Neuronal stem cell (in vitro differentiated cells): ENCODE measurements at regions not wholly inside any gene's neighbourhood (a gene's known extent, or its start where the extent isn't known, plus 50 kb on each side); places are given as distances from the start of the nearest gene placed in this dataset.
"Not testable (repeated sequence)": the region's sequence is repeated elsewhere in the genome, so short reads cannot be mapped to it uniquely, and the experiment has no call there.

ENCODE experiments used
- DNase-seq: peaks from one replicate; pipeline ENCODE4 v3.0.0-alpha.2; 2013; ENCODE audit warnings: low spot score
- H2AFZ ChIP-seq: one replicate; pipeline ENCODE4 v1.6.1; 2013; ENCODE audit warnings: mild to moderate bottlenecking, low read length, inconsistent platforms
- H2AK5ac ChIP-seq: 2 replicates; pipeline ENCODE4 v1.6.1; 2013; ENCODE audit warnings: low read depth, mild to moderate bottlenecking, inconsistent platforms, low read length, moderate library complexity, mixed read lengths
- H2BK120ac ChIP-seq: 2 replicates; pipeline ENCODE4 v1.6.1; 2013; ENCODE audit warnings: low read depth, mild to moderate bottlenecking, inconsistent platforms, low read length, moderate library complexity, mixed read lengths
- H2BK12ac ChIP-seq: one replicate; pipeline ENCODE4 v1.6.1; 2013; ENCODE audit warnings: low read length, inconsistent platforms
- H2BK15ac ChIP-seq: 2 replicates; pipeline ENCODE4 v1.6.1; 2013; ENCODE audit warnings: mild to moderate bottlenecking, low read length, inconsistent platforms, mixed read lengths
- H2BK5ac ChIP-seq: one replicate; pipeline ENCODE4 v1.6.1; 2013; ENCODE audit warnings: inconsistent platforms, mild to moderate bottlenecking, low read length, moderate library complexity
- H3K14ac ChIP-seq: one replicate; pipeline ENCODE4 v1.6.1; 2013; ENCODE audit warnings: low read length, inconsistent platforms
- H3K18ac ChIP-seq: 2 replicates; pipeline ENCODE4 v1.6.1; 2013; ENCODE audit warnings: low read length, inconsistent platforms
- H3K23ac ChIP-seq: 2 replicates; pipeline ENCODE4 v1.6.1; 2013; ENCODE audit warnings: low read depth, mild to moderate bottlenecking, mixed read lengths, low read length, inconsistent platforms; ENCODE audit not compliant: poor library complexity
- H3K27ac ChIP-seq: replicated peaks from 3 replicates; pipeline ENCODE4 v1.5.1; 2013; ENCODE audit warnings: low read length, inconsistent platforms
- H3K27me3 ChIP-seq, 3 experiments: 2 replicates each; pipeline ENCODE4 v1.6.1; 2013; ENCODE audit warnings: low read length in 3 of 3, mild to moderate bottlenecking in 2 of 3, inconsistent platforms in 1 of 3, low read depth in 1 of 3, mixed read lengths in 1 of 3, moderate library complexity in 1 of 3; ENCODE audit not compliant: control insufficient read depth in 3 of 3, insufficient read depth in 3 of 3
- H3K36me3 ChIP-seq, 2 donors: replicated peaks in 1 of 2; 2 replicates each; pipeline ENCODE4 v1.6.1; 2013; ENCODE audit warnings: low read length in 2 of 2; ENCODE audit not compliant: control insufficient read depth in 2 of 2, insufficient read depth in 2 of 2
- H3K4ac ChIP-seq: 2 replicates; pipeline ENCODE4 v1.6.1; 2013; ENCODE audit warnings: inconsistent platforms, mild to moderate bottlenecking, low read length, moderate library complexity
- H3K4me1 ChIP-seq, 2 donors: 1 replicate in 1 of 2; 2 replicates in 1 of 2; pipeline ENCODE4 v1.6.1; 2013; ENCODE audit warnings: low read length in 2 of 2, low read depth in 1 of 2; ENCODE audit not compliant: control insufficient read depth in 2 of 2, insufficient read depth in 1 of 2
- H3K4me2 ChIP-seq: one replicate; pipeline ENCODE4 v1.6.1; 2013; ENCODE audit warnings: mild to moderate bottlenecking, low read length, inconsistent platforms; ENCODE audit not compliant: insufficient read depth, poor library complexity, severe bottlenecking
- H3K4me3 ChIP-seq, 2 donors: 2 replicates each; pipeline ENCODE4 v1.5.1; 2013; ENCODE audit warnings: low read length in 2 of 2, mild to moderate bottlenecking in 2 of 2, inconsistent platforms in 1 of 2, moderate library complexity in 1 of 2
- H3K79me1 ChIP-seq: one replicate; pipeline ENCODE4 v1.6.1; 2013; ENCODE audit warnings: low read depth, mild to moderate bottlenecking, inconsistent platforms, low read length, moderate library complexity
- H3K9ac ChIP-seq: one replicate; pipeline ENCODE4 v1.6.1; 2013; ENCODE audit warnings: mild to moderate bottlenecking, low read depth, low read length, inconsistent platforms; ENCODE audit not compliant: poor library complexity
- H3K9me3 ChIP-seq, 2 donors: replicated peaks in 1 of 2; 2 replicates each; pipeline versions ENCODE3 to v1.6.1; 2013; ENCODE audit warnings: low read length in 2 of 2, mild to moderate bottlenecking in 2 of 2, inconsistent platforms in 1 of 2, low read depth in 1 of 2, mixed read lengths in 1 of 2, moderate library complexity in 1 of 2; ENCODE audit not compliant: control insufficient read depth in 2 of 2, insufficient read depth in 1 of 2
- H4K8ac ChIP-seq: one replicate; pipeline ENCODE4 v1.6.1; 2013; ENCODE audit warnings: low read depth, mild to moderate bottlenecking, inconsistent platforms, low read length, moderate library complexity
- H4K91ac ChIP-seq: one replicate; pipeline ENCODE4 v1.6.1; 2013; ENCODE audit warnings: low read length, low read depth, mild to moderate bottlenecking, inconsistent platforms; ENCODE audit not compliant: poor library complexity
- WGBS, 2 donors: extraction: QIAGEN DNeasy Blood & Tissue Kit; methylation state at CpG; one replicate each; pipeline ENCODE4 v1.1.7; 2013; ENCODE audit warnings: missing lambda C conversion rate in 2 of 2, mixed read lengths in 1 of 2; ENCODE audit not compliant: insufficient read length in 2 of 2, insufficient replicate concordance in 1 of 2; ENCODE audit errors: extremely low coverage in 2 of 2; 5-methylcytosine and 5-hydroxymethylcytosine counted together

- no peak overlapping the region for H3K4me3 ChIP-seq
- no peak overlapping the region for H3K23ac ChIP-seq
- H3K9me3 ChIP-seq: no peaks in the 10 kb centered on the region
- no peak overlapping the region for H3K9ac ChIP-seq
- H3K27ac ChIP-seq: no peak overlapping the region
- no peak overlapping the region for H3K4ac ChIP-seq
- no CpG with 5 or more reads among the region's 6 CpGs for WGBS, 2 donors
- no peak overlapping the region for H2AK5ac ChIP-seq
- H2BK12ac ChIP-seq: no peak overlapping the region
- no peak overlapping the region for H4K91ac ChIP-seq
- no peaks in the 10 kb centered on the region for H3K4me1 ChIP-seq
- H3K27me3 ChIP-seq: no peaks in the 10 kb centered on the region
- no peak overlapping the region for H2BK15ac ChIP-seq
- no peak for DNase-seq
- no peaks in the 10 kb centered on the region for H3K36me3 ChIP-seq
- H2BK120ac ChIP-seq: no peak overlapping the region
- no peak overlapping the region for H2BK5ac ChIP-seq
- H3K18ac ChIP-seq: no peak overlapping the region
- no peaks in the 10 kb centered on the region for H3K79me1 ChIP-seq
- H4K8ac ChIP-seq: no peak overlapping the region
- no peak overlapping the region for H3K4me2 ChIP-seq
- H2AFZ ChIP-seq: no peak overlapping the region
- H3K14ac ChIP-seq: no peak overlapping the region
These were observed 472.9 kb upstream of the GALNTL6 start for GRCh38 chr4:171340258-171340657.

GRCh38 chr4:171334549-171334948 lies 478.7 kb upstream of the GALNTL6 start:
- H3K4me3 ChIP-seq: no peak overlapping the region
- H3K9me3 ChIP-seq: peaks cover 0 to 1% of the 10 kb centered on the region in 2 donors
- H3K9ac ChIP-seq: no peak overlapping the region
- no peaks in the 10 kb centered on the region for H3K36me3 ChIP-seq
- no peak overlapping the region for H3K27ac ChIP-seq
- no peak overlapping the region for H4K8ac ChIP-seq
- no peak overlapping the region for H3K18ac ChIP-seq
- H3K4ac ChIP-seq: no peak overlapping the region
- H2BK12ac ChIP-seq: no peak overlapping the region
- DNase-seq: no peak
- H3K23ac ChIP-seq: no peak overlapping the region
- no peak overlapping the region for H2BK120ac ChIP-seq
- H2AFZ ChIP-seq: no peak overlapping the region
- H2AK5ac ChIP-seq: no peak overlapping the region
- no peaks in the 10 kb centered on the region for H3K27me3 ChIP-seq
- no peak overlapping the region for H3K14ac ChIP-seq
- H4K91ac ChIP-seq: no peak overlapping the region
- H3K4me2 ChIP-seq: no peak overlapping the region
- no peaks in the 10 kb centered on the region for H3K4me1 ChIP-seq
- H2BK5ac ChIP-seq: no peak overlapping the region
- no peaks in the 10 kb centered on the region for H3K79me1 ChIP-seq
- WGBS, 2 donors: no CpG with 5 or more reads among the region's 4 CpGs
- H2BK15ac ChIP-seq: no peak overlapping the region

GRCh38 chr4:171308661-171309060 lies 504.5 kb upstream of the GALNTL6 start:
- Histone ChIP-seq H4K91ac (no peak overlapping the region), H3K4me2 (no peak overlapping the region), H2BK12ac (no peak overlapping the region), H3K79me1 (no peaks in the 10 kb centered on the region), H2BK120ac (no peak overlapping the region), H3K36me3 (no peaks in the 10 kb centered on the region), H3K9ac (no peak overlapping the region), H3K14ac (no peak overlapping the region), H3K18ac (no peak overlapping the region), H3K9me3 (no peaks in the 10 kb centered on the region), H3K4ac (no peak overlapping the region), H2AFZ (no peak overlapping the region), H3K23ac (no peak overlapping the region), H3K27ac (no peak overlapping the region), H3K4me3 (no peak overlapping the region), H2AK5ac (no peak overlapping the region), H4K8ac (no peak overlapping the region), H3K4me1 (no peaks in the 10 kb centered on the region), H2BK5ac (no peak overlapping the region), H2BK15ac (no peak overlapping the region), H3K27me3 (no peaks in the 10 kb centered on the region)
- no peak for DNase-seq

GRCh38 chr4:171298048-171298718 lies 515.0 kb upstream of the GALNTL6 start:
- not testable (repeated sequence) for H3K9ac ChIP-seq, H3K4me3 ChIP-seq, H3K27me3 ChIP-seq, H4K8ac ChIP-seq, H2BK5ac ChIP-seq, H3K4me2 ChIP-seq, H3K9me3 ChIP-seq, H4K91ac ChIP-seq, H3K27ac ChIP-seq, H2AK5ac ChIP-seq, H2BK15ac ChIP-seq, H3K4me1 ChIP-seq, H3K23ac ChIP-seq, H3K79me1 ChIP-seq, H3K14ac ChIP-seq, H2AFZ ChIP-seq, H2BK12ac ChIP-seq, H3K4ac ChIP-seq, DNase-seq, H2BK120ac ChIP-seq, H3K36me3 ChIP-seq, H3K18ac ChIP-seq
- WGBS, 2 donors: no CpG with 5 or more reads among the region's 52 CpGs
